Thyroid gland (tissue), 4 donors: ENCODE measurements at regions not wholly inside any gene's neighbourhood (a gene's known extent, or its start where the extent isn't known, plus 50 kb on each side); places are given as distances from the start of the nearest gene placed in this dataset.

Experiments
- CTCF ChIP-seq, 6 experiments: fragments of 200-600 bp in 3 of 6; fragments of 450-650 bp in 3 of 6; sonication (generic) in 3 of 6; IDR thresholded peaks; one replicate each; pipeline ENCODE4 v1.5.1; 2016 to 2019; ENCODE audit warnings: antibody characterized with exemption in 6 of 6, mild to moderate bottlenecking in 2 of 6, inconsistent platforms in 1 of 6, moderate library complexity in 1 of 6
- POLR2A ChIP-seq, 2 donors: fragments of 450-650 bp; IDR thresholded peaks; one replicate each; pipeline ENCODE4 v1.6.1; 2017; ENCODE audit warnings: antibody characterized with exemption in 2 of 2, mild to moderate bottlenecking in 2 of 2, moderate library complexity in 1 of 2

GRCh38 chr2:177138823-177139222 is 73.8 kb upstream of the HNRNPA3 start:
- TF ChIP-seq POLR2A (IDR thresholded peaks at IDR 0.05) (no peak), CTCF (IDR thresholded peaks at IDR 0.05) (no peak)
